HG02588 (cell line): ENCODE measurements at regions not wholly inside any gene's neighbourhood (a gene's known extent, or its start where the extent isn't known, plus 50 kb on each side); places are given as distances from the start of the nearest gene placed in this dataset.

Experiments used
- ATAC-seq: cut with Tn5 transposase; IDR thresholded peaks from one replicate; pipeline ENCODE4 v1.9.1; 2021; ENCODE audit warnings: mild to moderate bottlenecking, moderate library complexity; ENCODE audit not compliant: unreplicated experiment

DNA sequence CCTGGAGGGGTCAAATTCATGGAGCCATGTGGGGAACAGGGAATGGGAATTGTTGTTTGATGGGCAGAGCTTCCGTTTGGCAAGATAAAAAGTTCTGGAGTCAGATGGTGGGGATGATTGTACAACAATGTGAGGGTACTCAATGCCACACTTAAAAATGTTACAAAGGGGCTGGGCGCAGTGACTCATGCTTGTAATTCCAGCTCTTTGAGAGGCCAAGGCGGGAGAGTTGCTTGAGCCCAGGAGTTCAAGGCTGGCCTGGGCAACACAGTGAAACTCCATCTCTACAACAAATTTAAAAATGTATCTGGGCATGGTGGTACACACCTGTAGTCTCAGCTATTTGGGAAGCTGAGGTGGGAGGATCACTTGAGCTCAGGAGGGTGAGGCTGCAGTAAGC lies 66.0 kb upstream of the DIO3 start:
- no peak for ATAC-seq

DNA sequence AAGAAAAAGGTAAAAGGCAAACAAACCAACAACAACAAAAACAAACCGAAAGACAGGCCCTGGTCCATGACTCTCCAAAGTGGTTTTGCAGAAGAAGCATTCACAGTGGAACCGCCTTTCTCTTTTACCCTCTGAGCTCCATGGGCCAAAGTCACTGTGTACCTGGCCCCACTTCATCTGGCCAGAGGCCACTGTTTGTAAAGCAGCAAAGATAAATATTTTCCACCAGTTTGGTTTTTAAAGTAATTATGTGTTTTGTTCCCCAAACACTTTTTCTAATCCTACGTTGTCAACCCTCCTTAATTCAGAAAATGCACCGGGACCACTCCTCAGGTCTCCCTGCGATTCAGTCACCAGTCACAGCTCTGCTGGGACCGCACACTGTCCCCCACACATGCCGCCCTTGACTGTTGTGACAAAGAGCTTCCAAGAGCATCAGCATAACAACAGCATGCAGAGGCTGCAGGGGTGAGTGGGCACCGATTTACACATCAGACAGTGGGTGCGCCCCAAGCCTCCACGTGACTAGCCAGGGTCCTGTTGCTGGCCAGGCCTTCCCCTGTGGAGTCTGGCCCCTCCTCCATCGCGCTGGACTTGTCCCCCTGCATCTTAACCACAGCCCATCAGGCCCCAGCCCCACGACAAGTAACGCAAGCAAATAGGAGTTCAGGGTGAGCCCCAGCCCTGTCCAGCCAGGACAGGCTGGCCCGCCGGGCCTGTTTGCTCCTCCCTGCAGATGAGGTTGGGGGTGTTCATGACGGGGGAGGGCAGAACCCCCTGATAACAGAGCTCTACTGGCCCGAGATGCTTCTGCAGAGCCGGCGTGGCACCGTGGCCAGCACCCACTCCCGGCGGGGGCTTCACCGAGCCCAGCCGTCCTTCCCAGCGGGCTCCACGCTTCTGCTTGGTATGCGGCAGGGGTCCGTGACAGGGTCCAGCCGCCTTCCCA lies 65.2 kb upstream of the DIO3 start:
- no peak for ATAC-seq

DNA sequence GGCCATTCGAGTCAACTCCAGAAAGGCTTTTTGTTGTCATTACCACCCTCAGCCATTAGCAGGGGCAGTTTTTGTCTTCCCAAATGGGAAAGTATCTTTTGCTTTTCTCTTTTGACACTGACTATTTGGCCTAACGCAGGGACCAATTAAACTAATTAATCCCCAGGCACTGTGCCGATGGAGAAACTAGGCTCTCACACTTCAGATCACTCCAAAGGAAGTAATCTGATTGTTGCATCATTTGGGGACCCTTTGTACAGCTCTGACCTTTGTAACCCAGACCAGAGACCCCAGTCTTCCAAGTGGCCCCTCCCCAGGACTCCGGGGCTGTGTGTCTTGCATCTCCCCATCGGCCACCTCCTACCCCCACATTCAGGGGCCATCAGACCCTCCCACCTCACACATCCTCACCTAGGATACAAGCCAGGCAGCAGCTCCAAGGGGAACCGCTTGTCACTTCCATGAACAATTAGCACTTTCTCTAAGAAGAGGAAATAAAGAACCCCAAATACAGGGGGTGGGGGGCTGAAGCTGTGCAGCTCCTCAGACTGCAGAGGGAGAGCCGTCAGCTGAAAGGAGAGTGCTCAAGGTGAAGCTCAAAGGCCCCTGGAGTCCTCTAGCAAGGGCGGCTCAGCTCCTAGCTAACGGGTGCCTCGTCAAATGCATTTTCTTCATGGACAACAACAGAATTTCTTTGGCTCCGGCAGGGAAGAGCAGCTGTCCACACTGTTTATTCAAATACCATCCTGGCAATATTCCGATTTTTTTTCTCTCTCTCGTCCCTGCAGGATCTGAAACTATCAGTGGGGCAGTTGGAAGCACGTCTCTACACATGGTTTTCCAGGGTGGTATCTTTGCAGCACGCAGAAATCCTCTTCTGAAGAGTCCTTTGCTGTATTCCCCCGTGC lies 64.3 kb upstream of the DIO3 start:
- no peak for ATAC-seq

DNA sequence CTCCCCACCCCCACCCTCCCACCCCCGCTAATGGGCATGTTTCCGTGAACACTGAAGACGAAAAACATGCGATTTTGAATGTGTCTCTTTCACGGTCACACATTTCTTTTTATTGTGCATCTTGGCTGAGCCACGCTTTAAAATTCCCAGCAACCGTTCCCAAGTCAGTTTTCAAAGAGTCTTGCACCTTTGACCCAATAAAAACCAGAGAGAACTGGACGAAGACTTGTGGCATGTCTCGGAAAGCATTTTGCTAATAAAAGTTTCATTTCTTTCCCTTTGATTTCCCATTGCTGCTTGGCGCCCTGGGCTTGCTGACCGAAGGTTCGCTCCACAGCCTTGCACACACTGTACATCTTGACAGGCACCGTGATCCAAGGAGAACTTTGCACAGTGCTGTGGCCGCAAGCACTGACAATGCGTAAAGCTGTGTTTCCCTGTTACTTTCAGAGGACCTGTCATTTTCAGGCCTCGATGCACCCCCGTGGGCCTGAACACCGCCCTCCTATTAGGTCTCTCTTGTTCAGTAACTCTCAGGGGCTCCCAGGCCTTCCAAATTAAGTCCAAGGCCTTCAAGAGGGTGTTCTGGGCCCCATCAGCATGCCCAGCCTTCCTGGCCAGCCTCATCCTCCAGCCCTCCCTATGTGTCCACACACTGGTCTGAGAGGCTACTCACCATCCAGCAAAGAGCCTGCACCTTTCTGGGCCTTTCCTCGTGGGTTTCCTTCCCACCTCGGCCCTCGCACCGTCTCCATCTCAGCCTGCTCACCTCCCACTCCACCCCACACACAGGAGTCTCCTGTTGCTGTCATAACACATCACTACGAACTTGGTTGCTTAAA lies 63.4 kb upstream of the DIO3 start:
- ATAC-seq: no peak

DNA sequence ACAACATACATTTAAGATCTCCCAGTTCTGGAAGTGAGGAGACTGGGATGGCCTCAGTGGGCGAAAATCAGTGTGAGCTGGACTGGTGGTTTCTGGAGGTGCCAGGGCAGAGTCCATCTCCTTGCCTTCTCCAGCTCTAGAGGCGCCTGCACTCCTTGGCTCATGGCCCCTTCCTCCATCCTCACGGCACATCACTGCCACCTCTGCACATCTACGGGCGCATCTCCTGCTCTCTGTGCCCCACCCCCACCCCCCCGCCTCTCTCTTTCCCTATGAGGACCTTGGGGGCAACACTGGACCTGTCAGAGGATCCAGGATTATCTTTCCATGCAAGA lies 62.8 kb upstream of the DIO3 start:
- ATAC-seq: no peak

DNA sequence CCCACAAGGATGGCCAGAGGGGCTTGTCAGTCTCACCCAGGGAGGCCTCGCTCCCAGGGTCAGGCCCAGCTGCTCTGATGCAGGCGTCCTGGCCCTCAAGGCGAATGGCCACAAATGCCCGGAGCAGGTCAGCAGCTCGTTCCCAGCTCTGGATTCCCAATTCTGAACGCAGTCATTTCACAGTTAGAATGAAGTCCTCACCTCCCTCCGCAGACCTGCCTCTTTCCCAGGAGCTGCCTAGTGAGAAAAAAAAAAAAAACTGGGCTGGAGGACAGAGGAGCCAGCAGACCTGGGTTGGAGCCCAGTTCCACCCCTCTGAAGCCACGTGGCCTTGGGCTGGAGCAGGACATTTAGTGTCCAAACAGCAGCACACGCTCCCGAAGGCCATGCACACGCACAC lies 62.2 kb upstream of the DIO3 start:
- ATAC-seq: no peak

DNA sequence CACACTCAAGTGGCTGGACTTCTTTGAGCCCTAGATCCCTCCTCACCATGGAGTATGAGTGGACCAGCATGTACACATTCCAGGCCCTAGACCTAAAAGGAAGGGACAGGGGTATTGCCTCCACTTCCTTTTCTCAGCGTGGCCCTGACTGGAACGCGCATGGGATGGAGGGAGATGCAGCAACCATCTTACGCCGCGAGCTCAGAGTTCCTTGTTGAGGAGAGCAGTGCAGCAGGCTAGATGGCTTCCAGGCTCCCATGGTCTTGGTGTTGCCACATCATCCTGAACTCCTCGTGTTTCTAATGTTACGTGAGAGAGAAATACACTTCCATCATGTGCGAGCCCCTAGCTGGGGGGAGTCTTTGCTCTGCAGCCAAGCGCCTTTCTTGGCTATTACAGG lies 61.8 kb upstream of the DIO3 start:
- no peak for ATAC-seq

DNA sequence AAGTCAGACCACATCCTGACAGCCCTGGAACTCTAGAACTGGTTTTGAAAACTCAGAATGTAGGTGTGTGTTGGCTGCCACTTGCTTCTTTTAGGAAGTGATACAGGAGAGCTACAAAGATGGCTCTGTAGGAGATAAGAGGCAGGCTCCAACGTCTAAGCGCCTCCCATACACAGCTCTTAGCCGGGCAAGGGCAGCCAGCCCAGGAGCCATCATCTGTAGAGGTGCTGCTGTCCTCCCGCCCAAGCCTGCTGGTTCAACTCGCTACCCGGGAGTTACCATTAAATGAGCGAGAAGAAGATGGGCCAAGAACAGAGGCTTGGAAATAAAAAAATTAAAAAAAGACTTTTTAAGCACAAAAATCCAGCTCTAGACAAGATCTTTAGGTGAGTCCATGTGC lies 61.2 kb upstream of the DIO3 start:
- ATAC-seq: no peak

DNA sequence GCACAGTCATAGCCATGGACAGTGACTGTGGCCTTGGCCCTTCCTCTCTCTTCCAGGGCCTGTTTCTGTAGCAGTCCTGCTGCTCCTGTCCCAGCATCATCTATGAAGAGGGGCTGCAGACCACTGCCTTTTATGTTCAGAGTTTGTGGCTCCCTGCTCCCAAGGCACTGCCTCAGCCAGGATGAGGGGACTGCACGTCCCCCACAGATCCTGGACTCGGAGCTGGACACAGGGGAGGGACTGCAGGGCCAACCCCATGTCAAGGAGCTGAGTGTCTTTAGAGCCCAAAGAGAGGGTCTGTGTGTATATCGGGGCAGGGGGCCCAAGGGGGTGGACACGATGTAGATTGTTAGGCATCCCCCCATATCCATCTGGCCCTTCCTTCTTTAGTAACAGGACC lies 60.6 kb upstream of the DIO3 start:
- no peak for ATAC-seq

DNA sequence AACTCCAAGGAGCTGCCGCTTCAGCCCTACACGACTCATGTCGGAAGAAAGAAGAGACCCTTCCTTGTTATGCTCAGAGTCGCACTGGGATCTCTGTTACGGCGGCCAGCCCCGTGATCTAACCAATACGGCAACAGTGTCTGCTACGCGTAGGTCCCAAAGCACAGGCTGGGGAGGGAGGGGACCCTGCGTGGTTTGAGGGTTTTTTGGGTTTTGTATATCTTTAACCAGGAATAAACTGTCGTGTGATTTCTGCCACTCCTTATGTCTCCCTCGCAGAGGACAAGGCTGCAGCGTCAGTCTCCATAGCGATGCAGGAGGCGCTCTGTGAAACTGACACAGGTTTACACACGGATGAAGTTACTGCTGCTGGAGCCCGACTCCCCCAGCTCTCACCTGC lies 60.0 kb upstream of the DIO3 start:
- ATAC-seq: no peak

DNA sequence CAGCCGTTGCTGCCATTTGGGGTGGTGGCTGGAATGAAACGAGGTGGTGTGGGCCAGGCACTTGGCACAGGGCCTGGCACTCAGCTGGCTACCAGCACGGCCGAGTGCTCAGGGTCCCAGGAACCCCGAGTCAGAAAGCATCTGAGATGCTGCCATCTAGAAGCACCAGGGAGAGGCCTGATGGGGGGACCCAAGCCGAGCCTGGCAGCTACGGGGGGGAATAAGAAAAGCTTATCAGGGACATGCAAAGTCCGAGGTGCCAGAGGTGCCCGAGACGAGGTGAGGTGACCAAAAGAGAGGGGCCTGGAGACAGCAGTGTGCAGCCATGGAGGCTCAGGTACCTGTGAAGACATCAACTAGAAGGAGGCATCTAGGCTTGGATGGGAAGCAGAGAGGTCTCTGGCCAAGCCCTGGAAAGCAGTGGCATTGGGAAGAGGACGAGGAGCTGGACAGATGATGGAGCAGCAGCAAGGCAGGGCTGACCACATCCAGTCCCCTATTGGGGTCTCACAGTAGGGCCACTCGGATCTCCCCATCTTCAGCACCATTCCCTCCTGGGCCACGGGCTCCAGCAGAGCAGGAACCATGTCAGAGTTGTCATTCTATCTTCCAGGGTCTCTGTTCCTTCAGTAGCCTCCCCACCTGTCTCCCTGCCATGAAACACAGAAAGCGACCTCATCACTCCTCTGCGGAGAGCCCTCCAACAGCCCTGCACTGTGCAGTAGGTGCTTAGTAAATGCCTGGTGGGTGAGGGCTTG lies 59.3 kb upstream of the DIO3 start:
- no peak for ATAC-seq

DNA sequence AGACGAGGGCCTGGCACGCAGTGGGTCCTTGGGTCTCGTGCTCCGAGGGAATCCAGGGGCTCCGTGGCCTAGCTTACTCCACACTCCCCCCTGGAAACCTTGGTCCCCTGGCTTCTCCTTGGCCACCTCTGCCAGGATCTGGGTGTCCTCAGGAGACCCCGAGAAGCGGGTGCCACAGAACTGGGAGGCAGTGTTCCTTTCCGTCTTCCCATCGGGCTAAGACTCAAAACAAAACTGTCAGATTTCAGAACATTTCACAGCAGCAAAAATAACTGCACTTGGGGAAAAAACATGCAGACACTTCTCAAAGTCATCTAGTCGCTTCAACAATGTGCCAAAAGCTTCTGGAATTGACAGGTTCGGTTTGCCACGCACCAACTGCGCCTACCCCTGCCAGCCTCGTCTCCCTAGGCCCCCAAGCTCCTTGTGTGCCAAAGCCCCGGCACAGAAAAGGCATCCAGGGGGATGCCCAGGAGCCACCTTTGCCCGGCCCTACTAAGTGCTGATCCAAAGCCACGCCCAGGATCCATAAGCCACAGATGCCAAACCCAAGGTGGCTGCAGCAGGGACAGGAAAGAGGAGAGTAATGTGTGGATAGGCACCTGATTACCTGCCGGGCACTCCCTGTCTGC lies 58.4 kb upstream of the DIO3 start:
- ATAC-seq: no peak

DNA sequence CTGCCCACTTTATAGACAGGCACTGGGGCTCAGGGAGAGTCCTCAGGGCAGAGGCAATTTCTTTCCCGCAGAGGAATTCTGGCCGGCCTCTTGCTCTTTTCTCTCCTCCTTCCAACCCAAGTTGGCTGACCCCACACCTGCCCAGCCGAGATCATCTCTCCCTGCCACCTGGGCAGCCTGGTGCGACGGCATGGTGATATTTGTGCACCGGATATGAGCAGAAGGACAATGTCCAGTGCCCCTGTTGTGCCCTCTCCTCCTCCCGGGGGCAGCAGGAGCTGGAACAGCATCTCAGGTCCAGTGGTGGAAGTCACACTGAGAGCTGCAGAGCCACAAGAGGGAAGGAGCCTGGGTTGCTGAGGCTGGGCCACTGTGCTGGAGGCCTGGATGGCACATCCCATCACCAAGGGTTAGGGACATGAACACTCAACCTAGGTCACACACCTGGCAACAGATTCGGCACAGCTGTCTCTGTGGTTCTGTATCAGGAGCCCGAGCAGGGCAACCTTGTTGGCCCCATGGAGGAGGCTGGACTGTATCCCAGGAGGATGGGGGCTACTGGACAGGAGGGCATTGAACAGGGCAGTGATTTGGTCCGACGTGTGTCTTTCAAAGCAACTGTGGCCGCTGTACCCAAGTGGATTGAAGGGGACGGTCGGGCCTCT lies 57.7 kb upstream of the DIO3 start:
- no peak for ATAC-seq

DNA sequence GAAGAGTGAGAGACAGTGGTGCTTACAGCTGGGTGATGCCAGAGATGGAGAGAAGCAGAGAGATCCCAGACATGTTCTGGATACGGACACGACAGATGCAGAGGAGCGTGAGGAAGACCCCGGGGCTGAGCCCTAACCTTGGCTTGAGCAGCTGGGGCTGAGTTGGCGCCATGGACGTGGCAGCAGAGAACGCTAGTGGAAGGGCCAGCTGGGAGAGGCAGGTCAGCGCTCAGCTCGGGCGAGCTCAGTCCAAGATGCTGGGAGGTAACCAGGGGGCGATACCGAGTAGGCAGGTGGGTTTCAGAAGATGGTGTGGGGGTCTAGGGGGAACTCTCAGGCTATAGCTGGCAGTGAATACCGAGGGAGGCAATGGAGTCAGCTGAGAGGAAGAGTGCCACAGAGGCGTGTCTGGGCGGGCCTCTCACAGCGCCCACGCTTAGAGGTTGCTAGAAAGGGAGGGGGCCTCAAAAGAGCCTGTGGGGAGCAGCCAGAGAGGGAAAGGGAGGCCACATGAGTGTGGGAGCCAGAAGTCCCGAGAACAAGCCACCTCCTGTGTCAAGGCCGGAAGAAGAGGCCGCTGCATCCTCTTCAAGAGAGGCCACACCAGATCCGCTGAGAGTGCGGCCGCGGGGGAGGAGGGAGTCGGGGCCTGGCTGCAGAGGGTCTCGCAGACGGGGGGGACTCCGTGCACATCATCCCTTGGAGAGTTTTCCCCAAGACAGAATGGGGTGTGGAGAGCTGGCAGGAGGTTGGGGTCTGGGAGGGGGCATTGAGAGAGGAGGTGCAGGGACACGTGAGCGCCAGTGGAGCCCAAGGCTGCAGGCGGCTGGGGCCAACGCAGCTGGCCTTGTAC lies 57.0 kb upstream of the DIO3 start:
- no peak for ATAC-seq

DNA sequence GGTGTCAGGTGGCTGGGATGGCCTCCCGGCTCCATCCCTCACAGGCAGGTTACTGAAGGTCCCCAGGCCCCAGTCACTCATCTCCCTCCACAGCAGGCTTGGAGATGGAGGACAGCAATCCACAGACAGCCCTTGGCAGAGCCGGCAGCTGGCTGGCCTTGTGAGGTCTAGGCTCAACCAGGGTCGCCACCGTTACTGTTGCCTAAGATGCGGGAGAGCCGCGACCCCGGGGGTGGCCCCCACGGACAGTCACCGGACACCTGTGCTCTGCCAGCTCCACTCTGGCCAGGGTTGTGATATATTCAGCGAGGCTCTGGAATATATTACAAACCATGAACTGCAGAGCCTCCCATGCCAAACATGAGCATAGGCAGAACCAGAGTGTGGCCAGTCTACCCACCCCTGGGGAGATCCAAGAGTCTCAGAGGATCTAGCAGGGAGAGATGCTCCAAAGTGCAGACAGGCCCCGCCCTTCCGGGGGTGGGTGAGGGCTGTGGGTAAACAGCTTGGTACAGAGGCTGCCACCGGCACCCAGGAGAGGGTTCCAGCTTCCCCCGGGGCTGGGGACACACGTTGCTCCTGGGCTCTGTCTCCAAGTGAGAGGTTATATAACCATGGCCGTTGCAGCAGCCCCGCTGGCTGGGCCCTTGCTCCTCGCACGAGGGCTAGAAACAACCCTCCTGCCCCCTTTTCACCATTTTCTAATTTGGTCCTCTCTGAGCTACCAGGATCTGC lies 55.9 kb upstream of the DIO3 start:
- ATAC-seq: no peak

DNA sequence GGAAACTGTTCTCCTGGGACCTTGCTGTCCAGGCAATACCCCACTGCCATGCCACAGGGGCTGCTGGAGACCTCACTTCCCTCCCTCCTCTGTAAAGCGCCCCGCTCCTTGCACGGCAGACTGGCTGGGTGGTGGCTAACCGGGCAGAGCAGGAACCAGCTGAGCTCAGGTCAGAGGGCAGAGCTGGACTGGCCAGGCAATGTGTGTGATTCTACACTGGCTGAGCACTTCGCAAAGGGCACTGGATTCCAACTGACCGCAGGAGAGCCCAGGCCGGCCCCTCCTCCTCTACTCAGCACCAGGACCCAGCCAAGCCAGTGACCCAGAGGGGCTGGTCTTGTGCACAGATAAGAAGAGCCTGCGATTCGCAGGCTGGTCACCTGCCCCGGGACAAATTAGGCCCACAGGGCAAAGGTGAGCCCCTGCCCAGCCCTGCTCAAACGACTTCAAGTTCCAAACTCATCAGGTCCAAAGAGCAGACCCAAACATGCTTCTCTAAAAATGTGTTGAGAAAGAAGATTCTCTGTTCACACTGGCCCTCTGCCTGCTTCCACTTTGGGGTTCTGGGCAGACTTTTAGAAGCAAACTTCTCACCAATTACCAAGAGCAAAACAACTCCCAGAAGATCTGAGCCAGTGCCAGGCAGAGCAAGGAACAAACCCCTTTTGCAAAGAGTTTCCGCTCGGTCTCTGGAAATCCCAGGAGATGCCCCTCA lies 54.9 kb upstream of the DIO3 start:
- ATAC-seq: no peak
